ENCODE measurements at regions not wholly inside any gene's neighbourhood (a gene's known extent, or its start where the extent isn't known, plus 50 kb on each side); places are given as distances from the start of the nearest gene placed in this dataset.
"Not testable (repeated sequence)": the region's sequence is repeated elsewhere in the genome, so short reads cannot be mapped to it uniquely, and the experiment has no call there.

DNA sequence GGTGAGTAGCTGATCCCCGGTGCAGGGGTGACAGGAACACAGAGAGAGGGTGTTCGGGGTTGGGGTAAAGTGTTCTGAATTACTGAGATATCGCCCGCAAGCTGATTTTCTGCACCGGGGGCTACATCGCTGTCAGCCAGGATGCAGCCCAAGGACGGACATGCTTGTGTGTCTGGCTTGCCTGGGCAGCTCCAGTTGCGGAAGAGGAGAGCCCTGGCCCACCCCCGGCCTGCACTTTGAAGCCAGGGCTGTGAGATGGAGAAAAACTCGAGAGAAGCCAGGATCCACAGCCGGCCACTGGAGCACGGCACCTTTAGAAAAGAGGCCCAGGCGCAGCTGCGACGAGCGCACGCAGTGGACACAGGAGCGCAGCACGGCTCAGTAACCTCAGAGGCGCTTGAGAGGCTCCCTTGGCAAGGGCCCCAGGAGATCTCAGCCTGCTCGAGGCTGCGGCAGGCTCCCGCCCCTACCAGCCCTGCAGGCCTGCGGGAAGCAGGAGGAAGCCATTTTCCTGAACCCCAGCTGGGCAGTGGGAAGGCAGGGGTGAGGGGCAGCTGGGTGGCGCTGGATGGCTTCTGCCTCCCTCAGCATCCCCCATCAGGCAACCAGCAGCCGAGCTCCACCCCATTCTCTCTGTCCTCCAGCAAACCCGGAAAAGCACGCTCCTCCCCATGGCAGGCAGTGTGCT lies 59.2 kb downstream of the C9orf50 start:
- DNase-seq (ENCODE audit: low read depth) = peak; percentile 72

DNA sequence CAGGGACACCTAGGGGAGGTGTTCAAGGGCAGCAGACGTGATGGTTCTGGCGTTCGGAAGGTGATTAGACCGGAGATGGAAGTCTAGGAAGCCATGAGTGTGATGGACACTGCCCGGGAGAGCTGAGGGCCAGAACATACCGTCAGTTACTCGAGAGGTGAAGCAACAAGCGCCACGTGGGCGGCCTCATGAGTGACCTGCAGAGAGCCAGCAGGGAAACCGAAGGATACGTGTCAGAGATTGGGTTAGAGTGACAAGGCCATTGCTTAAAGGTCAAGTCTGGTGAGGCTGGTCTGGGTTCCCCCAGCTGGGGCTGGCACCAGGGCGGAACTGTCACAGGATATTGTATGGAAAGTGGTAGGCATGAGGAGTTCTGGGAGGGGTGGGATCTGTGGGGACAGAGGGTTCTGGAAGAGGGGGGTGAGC lies 60.0 kb downstream of the C9orf50 start:
- no peak for DNase-seq (ENCODE audit: low read depth)

DNA sequence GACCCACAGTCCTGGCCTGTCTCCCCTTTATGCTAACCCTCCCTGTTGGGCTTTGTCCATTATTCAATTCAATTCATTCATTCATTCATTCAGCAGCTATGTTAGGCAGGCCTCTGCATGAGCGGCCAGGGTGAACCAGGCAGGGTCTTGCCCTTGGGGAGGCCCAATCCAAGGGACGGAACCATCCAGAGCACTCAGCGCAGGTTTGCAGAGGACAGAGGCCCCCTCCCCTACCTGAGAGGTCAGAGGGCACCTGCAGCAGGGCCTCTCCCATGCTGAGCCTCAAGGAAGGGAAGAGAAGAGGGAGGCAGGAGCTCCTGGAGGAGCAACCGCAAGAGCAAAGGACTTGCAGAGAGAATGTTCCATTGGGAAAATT lies 61.4 kb downstream of the C9orf50 start:
- no peak for DNase-seq (ENCODE audit: low read depth)

DNA sequence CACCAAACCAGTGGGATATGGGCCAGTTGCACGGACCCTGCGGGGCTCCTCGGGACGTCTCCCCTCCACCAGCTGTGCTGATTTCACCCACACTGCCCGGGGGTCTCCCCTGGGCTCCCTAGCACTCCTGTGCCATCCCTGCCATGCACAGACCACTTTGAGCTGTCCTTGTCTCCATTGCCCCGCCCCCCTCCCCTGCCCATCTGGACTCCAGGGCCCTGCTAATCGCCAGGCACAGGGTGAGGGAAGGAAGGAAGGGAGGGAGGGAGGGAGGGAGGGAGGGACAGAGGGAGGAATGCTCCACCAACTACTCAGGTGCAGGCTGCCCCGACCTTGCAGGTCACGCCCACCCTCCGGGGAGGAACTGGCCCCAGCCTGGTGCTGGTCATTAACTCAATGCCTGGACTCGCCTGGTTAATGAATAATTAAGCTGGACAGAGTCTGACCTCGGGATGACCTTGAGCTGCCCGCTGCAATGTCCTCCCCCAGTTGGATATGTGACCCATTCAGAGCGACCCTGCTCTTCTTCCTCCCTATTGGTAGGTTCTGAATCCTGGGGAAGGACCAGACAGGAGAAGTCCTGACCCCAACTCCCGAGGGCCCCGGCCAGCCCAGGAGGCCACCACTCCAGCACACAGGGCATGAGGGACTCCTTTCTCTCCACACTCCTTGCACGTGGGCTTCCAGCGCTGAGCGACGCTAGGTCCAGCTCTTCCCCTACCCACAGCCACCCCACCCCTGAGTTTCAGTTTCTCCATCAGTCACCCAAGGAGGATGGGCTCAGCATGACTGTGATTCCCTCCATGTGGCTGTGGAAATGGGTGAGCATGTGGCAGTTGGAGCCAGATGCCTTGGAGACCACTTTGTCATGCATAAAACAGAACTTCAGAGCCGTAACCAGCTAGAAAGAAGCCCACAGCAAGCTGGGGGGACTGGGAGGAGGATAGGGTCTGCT lies 62.1 kb downstream of the C9orf50 start:
- no peak for DNase-seq (ENCODE audit: low read depth)

DNA sequence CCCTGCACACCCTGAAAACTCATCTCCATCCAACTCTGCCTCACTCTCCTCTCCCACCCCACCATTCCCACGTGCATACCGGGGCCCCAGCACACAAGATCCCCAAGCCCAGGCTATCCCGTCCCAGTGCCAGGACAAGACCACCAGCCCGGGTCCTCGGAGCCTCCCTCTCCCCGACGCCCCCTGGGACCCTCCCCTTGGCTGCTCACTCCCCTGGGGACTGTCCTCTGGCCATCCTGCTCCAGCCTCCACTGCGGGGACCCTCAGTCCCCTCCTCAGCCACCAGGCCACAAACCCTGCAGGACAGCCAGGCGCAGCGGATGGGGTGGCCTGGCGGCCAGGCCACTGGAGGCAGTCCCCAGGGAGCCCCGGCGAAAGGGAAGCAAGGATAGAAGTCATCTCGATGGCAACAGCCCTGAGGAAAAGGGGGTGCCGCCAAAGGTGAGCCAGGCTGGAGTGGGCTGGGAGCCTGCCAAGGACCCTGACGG lies 62.8 kb downstream of the C9orf50 start:
- no peak for DNase-seq (ENCODE audit: low read depth)

DNA sequence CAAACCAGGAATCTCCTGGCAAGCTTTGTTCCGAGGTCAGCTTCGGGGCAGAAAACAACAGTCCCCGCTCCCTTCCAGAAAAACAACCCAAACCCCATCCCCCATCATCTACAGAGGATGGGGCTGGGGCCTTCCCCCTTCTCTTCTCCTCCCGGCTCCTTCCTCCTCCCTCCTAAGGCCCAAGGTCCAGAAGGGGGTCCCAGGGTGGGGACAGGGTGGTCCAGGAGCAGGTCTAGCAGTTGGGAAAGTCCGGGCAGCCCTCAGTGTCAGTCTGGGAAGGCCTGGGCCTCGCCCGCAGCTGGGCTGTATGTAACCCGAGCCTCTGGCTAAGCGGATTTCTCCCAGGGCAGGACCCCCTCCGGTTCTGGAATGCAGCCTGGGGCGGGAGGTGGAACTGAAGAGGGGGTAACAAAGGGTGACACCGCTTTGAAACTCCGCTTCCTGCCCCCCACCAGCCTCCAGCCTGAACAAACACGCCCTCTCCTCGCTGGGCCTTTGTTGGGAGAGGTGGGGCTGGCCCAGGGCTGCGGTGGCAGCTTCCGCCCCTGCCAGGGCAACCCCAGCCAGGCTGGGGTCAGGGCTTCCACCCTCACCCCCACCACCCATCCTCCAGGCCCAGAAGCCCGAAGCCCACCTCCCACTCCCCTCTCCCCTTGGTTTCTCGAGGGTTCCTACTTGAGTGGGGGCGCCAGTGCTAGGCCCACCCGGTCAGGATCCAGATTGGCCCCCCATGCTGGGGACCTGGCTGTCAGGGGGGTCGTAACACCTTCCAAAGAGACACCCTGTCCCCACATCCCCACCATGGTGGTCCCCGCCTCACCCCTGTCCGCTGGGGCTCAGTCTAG lies 63.5 kb downstream of the C9orf50 start:
- peak; percentile 95 for DNase-seq (ENCODE audit: low read depth)

DNA sequence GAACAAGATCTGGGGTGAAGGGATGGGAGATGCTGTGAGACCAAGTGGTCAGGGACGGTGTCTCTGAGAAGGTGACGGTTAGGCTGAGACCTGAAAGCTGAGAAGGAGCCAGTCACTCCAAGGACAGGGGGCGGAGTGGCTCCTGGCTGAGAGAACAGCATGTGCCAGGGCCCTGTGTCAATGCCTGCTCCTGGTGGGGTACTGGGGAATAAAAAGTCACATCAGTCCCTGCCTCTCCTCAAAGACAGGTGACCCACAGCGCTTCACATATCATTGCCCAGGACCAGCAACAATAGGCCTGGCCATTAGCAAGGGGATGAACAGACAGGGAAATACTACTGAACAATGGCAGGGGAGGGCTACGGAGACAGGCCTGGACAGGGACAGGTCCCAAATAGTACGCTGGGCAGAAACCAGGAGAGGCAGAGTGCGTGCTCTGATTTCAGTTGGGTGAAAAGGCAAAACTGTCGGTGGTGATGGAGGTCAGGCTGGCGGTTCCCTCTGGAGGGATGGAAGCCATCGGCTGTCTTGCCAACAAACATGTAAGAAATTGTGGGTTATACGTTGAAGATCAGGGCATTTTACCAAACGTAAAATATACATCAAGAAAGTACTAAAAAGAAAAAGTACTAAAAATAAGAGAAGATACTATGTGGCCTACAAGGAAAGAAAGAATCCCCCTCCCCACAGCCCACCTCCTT lies 64.3 kb downstream of the C9orf50 start:
- no peak for DNase-seq (ENCODE audit: low read depth)

DNA sequence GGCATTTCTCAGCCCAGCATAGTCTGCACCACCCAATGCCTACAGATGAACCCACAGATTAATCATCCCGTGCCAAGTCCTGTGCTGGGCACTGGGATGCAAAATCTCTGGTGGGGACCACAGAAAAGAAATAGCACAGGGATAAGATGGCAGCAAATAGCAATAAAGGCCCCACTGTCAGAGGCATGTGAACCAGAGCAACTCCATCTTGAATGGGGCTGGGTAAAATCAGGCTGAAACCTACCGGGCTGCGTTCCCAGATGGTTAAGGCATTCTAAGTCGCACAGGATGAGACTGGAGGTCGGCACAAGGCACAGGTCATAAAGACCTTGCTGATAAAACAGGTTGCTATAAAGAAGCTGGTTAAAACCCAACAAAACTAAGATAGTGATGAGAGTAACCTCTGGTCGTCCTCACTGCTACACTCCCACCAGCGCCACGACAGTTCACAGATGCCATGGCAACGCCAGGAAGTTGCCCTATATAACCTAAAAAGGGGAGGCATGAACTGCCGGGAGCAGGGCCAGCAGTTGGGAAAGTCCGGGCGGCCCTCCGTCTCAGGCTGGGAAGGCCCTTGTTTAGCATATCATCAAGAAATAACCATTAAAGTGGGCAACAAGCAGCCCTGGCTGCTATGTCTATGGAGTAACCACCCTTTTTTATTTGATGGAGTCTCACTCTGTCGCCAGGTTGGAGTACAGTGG lies 65.2 kb downstream of the C9orf50 start:
- no peak for DNase-seq (ENCODE audit: low read depth)

DNA sequence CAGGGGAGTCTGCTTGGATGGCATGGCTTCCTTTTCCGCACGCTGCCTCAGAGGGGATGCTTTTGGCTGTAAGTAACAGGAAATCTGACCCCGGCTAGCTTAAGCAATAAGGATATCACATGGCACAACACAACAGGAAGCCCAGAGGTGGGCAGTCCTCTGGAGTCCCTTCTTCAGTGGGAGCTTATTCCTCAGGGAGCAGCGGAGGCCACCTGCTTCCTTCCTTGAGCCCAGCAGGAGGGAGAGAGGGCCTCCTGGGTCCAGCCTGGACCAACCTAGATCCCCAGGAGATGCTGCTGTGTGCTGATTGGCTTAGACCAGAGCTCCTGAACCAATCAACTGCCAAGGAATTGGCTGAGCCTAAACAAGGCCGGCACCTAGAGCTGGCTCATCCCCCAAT lies 66.3 kb downstream of the C9orf50 start:
- peak; percentile 69 for DNase-seq (ENCODE audit: low read depth)

DNA sequence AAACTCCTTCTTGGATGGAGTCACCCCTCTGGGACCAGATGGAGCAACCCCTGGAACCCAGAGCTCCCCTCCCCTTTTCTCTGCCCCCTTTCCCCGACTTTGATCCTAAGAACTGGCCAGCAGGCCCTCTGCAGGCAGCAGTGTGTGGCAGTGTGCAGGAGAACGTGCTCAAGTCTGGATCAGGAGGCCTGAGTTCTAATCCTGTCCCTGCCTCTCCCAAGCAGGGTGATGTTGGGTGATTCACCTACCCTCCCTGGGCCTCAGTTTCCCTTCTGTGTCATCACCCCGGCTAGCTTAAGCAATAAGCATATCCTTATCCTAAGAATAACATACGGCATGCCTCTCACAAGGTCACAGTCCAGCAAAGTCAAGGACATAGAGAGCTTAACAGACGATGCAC lies 67.6 kb downstream of the C9orf50 start:
- no peak for DNase-seq (ENCODE audit: low read depth)

DNA sequence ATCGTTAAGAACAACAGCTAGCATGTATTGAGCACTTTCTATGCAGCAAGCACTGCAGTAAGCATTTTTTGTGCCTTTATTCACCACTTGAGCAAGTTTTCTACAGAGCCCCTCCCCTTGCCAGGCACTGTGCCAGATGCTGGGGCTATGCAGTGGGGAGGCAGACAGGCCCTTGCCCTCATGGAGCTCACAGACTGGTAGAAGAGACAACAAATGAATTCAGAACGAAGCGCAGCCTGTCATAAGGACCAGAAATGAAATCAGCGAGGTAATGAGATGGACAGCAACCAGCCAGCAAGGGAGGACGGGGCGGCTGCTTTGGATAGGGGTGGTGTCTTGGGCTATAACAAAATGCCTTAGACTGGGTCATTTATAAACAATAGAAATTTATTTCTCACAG lies 68.8 kb downstream of the C9orf50 start:
- DNase-seq (ENCODE audit: low read depth) = peak; percentile 54

DNA sequence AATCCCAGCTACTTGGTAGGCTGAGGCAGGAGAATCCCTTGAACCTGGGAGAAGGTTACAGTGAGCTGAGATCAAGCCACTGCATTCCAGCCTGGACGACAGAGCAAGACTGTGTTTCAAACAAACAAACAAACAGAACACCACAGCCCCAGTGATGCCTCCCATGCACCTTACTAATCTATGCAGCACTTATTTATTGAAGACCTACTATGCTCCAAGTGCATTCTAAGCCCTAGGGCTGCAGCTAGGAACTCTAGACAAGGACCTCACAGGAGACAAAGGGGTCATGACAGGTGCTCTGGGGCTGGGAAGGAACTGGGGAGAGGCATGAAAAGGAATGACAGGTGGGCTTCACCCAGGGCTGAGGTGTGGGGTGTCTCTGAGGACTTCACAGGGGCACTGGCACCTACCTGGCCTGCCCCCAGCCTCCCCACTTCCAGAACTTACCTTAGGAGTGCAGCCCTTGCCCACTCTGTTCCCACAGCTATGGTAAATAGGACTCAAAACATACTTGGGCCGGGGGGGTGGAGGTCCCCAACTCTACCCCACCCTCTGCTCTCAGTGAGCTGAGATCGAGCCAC lies 69.4 kb downstream of the C9orf50 start:
- DNase-seq (ENCODE audit: low read depth) = no peak

DNA sequence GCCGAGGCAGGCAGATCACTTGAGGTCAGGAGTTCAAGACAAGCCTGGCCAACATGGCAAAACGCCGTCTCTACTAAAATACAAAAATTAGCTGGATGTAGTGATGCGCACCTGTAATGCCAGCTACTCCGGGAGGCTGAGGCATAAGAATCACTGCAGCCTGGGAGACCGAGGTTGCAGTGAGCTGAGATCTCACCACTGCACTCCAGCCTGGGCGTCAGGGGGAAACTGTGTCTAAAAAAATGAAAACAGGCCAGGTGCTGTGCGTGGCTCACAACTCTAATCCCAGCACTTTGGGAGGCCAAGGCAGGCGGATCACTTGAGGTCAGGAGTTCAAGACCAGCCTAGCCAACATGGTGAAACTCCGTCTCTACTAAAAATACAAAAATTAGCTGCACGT lies 69.9 kb downstream of the C9orf50 start:
- not testable (repeated sequence) for DNase-seq (ENCODE audit: low read depth)

DNA sequence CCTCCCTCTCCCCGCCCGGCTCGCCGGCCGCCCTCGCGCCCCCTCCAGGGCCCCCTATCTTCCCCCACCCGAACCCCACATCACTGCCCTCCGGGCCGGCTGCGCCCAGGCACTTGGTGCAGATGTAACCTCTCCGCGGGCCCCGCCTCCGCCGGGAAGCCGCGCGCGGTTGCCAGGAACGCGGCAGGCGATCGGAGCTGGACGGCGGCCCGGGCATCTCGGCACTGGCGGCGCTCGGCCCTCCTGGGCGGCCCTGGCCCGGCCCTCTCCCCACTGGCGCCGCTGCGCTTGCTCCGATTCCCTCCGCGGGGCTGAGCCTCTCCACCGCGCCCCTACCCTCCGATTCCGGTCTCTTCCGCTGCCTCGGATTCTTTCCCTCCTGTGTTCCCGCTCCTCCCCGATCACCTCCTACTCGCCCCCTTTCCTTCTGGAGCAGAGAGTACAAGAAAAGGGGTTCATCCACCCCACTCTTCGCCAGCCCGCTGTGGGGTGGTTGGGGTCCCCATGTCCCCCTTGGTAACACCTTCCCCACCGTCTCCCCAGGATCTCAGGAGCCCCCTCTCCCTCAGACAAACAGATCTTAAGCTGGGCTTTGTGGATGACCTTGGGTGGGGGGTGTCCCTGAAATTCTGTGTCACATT lies 70.6 kb downstream of the C9orf50 start:
- DNase-seq (ENCODE audit: low read depth) = peak; percentile 88

DNA sequence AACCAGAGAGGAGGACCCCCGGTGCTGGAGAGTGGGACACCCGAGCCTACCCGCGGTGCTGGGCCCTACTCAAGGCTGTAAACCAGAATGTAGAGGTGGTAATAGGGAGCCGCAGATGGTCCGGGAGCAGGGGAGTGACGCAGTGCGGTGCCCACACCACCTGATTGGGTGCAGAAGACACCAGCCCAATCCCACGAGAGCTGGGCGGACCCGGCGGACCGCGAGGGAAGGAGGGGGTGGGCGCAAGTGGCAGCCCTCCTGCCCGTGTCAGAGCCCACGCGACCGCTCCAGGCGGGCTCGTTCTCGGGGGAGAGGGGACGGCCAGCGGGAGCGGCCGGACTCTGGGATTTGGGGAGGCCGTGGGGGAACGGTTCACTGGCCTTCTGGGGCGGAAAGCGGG lies 71.2 kb downstream of the C9orf50 start:
- DNase-seq (ENCODE audit: low read depth) = peak; percentile 74

DNA sequence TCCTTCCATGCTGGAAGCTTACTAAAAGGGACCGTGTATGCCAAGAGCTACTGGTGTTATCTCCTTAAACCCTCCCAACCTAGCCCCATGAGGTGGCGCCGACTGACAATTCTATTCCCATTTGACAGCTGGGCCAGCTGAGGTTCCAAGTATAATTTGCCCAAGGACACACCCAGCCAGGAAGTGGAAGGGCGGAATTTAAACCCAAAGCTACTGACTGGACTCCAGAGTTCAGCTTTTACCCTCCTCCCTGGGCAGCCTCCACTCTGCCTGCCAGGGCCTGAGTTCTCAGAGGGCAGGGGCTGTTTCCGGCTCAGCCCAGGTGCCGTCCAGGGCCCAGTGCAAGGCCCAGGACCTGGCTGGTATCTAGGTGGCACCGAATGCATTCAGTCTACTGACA lies 71.8 kb downstream of the C9orf50 start:
- DNase-seq (ENCODE audit: low read depth) = no peak

DNA sequence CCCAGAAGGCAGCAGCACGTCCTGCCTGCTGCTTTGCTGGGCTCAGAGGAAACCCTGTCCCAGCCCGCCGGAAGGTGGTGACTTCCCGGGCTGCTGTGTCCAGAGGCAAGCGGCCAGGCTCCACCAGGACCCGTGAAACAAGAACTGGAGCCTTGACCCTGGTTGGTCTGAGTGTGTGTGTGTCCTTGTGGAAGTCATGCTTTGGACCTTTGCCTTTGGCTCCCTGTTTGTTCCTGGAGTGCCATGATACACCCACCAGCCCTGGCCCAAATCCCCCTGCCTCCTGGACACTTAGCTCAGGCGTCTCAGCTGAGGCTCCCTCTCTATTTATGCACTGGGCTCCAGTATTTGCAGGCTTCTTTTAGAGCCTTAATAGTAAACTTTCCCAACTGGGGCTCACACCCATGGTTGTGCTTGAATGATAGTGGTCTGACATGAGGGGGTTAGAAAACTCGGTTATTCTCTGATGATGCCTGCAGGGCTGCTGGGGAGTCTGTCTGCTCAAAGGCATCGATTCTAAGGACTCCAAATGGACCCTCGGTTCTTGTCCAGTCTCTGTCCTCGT lies 72.2 kb downstream of the C9orf50 start:
- DNase-seq (ENCODE audit: low read depth) = no peak

DNA sequence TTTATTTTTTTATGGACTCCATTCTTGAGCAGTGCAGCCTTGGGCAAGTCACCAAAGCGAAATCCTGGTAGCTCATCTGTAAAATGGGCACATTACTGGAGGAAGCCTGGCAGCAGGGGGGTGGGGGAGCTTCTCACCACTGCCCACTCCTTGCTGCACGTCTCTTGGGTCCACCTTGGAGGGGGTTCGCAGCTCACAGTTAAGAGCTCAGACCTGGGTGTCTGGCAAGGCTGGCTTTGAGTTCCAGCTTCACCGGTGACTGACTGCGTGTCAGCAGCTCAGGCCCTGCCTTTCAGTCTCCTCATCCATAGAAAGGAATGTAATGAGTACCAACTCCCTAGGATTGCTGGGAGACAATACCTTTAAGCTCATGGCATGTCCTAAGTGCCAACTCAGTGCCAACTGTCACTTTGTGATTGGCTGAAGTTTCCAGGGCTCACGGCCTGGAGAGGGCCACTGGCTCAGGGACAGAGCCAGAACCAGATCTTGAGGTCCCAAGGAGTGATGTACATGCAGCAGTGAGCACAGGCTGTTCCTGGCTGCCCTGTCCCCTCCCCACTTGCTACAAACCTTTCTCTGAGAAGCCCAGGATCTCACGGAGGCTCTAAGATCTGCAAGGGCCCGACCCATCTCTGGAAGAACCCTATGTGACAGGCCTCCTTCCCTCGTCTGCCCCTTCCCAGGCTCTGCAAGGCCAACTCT lies 72.9 kb downstream of the C9orf50 start:
- no peak for DNase-seq (ENCODE audit: low read depth)

DNA sequence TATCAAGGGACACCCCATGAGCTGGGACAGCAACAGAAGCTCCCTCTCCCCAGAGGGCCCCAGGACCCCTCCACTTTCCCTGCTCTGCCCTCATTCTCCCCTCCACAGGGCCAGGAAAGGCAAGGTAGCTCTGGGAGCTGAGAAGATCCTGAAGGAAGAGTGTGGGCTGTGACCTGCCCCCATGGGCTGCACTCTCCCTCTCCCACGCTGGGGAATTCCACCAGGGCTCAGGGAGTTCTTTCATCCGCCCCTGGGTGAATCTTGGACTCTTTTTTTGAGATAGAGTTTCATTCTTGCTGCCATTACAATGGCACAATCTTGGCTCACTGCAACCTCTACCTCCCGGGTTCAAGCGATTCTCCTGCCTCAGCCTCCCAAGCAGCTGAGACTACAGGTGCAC lies 73.8 kb downstream of the C9orf50 start:
- DNase-seq (ENCODE audit: low read depth) = no peak

Data from iris pigment epithelial cell (primary cell).